Glomerular visceral epithelial cell (primary cell): ENCODE measurements at regions not wholly inside any gene's neighbourhood (a gene's known extent, or its start where the extent isn't known, plus 50 kb on each side); places are given as distances from the start of the nearest gene placed in this dataset.
"Not testable (repeated sequence)": the region's sequence is repeated elsewhere in the genome, so short reads cannot be mapped to it uniquely, and the experiment has no call there.

Experiments used
- DNase-seq: peaks from one replicate; pipeline ENCODE4 v3.0.0-alpha.2; 2016; ENCODE audit errors: extremely low spot score

DNA sequence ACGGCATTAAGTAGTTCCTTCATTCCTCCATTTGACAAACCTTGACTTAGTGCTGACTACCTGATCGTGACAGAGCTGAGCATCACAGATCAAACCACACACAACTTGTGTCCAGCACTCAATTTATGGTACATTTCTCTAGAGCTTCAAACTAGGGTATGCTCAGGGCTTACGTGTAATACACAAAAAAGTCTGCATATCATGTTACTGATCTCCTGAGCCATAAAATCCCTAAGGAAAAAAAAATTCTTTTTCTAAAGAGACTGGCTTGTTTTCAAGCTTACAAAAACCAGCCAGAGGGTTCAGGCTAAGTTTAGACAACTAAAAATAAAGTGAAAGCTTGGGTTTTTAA lies 88.0 kb upstream of the ALKAL2 start:
- DNase-seq = no peak

DNA sequence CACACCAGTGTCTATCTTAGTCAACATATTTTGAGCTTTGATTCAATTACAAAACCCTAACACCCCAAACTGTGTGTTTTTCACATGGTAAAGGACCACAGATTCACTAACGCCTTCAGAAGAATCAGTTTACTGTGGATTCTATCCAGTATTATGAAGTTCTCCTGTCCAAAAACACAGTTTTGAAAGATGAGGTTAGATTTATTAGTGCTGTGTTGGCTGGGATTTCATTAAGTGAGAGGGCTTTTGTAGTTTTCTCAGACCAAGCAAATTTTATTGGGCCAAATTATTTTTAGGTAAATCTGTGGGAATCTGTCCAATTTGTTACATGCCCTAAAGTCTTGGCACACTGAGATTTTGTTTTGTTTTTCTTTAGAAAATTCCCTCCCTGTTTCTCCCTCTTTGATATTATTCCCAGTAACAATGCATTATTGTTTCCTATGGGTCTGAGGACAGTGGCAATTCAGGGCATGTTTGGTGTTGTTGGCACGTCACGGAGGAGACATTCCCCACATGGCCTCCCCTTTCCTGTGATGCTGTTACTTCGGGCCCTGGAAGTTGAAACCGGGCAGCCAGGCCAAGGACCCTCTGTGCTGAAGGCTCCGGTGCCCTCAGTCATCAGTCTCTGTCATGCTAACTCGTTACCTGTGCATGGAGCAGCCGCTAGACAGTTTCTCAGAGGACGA lies 87.5 kb upstream of the ALKAL2 start:
- DNase-seq = no peak

DNA sequence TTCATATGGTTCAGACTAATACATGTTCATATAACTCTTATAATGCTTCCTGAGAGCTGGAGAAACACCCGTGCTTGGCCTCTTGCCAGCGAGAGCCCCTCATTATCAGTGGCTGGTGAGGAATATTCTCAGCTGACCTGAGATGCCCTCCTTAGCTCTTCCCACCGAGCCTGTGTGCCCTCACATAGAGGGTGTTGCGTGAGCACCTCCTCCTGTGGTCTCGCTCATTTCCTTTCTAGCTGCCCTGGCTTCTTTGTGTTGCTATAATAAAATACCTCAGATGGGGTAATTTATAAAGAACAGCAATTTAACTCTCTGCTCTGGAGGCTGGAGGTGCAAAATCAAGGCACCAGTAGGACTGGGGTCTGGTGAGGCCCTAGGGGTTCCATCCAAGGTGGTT lies 80.5 kb upstream of the ALKAL2 start:
- DNase-seq = no peak

DNA sequence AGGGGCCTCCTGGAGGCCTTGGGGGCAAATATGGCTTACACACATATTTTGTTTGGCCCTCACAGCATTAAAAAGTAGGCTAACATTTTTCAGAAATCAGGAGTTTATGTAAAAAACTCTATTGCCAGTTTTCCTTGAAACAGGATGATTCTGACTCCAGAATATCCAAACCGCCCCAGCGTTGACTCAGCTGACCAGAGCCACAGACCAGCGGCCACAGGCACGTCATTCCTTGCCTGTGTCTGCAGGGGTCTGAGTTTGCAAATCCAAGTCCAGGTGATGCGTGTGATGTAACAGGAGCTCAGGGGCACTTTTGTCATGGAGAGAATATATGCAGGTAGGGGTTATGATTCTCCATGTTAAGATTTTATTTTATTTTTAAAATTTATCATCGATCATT lies 79.4 kb upstream of the ALKAL2 start:
- no peak for DNase-seq

DNA sequence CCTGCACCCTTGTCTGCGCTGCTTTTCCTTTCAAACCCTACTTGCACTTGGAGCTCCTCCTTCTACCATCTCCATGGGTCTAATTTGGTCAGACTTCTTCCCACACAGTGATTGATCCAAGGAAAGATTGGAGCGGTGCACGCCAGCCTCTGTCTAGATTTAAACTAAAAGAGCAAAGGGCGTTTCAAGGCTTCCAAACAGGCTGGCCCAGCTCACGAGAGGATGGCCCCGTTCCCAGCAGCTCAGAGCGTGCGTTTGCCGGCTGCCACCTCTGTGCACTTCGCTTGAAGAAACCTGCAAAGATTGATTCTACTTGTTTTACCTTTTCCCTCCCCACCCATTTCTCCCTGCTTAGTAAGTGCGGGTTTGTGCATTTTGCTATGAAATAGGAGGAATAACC lies 78.8 kb upstream of the ALKAL2 start:
- no peak for DNase-seq

DNA sequence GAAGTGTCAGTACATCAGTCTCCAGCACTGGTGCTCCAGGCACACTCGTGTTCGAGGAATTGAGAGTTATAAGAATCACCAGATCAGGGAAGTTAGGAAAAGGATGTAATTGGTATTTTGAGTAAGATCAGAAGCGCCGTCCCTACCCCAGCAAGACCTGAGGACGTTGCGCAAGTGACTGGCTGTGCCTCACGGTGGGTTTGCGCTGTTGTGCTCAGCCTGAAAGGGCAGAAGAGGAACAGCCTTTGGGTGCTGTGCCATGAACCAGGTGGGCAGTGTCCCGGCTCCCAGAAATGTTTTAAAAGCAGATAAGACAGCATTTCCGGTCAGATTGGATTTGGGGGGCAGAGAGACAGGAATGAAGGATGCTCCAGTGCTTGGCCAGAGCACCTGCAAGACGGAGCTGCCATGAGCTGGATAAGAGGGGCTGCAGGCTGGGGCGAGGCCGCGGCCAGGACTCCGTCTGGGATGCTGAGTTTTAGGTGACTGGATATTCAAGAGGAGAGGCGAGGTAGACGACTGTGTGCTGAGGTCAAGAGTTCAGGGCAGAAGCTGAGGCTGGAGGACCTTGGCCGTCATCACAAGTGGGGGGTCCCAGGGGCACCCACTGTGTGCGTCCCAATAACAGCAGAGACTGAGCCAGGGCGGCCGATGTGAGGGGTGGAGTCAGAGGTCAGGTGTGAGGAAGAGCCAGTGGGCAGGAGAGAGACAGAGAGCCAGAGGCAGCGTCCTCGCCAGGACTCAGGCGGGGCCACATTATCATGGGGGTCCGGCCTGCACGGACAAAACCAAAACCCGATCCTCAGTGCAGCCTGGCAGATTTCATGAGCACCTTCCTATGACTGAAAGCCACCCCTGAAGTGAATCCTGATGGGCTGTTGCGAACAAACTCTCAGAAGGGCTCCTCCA lies 77.7 kb upstream of the ALKAL2 start:
- no peak for DNase-seq

DNA sequence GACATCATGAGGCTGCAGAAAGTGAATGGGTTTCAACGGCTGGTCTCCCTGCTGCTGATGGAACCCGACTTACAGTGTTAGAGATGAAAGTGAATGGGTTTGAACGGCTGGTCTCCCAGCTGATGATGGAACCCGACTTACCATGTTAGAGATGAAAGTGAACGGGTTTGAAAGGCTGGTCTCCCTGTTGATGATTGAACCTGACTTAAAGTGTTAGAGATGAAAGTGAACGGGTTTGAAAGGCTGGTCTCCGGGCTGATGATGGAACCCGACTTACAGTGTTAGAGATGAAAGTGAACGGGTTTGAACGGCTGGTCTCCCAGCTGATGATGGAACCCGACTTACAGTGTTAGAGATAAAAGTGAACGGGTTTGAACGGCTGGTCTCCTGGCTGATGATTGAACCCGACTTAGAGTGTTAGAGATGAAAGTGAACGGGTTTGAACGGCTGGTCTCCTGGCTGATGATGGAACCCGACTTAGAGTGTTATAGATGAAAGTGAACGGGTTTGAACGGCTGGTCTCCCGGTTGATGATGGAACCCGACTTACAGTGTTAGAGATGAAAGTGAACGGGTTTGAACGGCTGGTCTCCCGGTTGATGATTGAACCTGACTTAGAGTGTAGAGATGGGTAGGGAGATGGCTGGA lies 76.1 kb upstream of the ALKAL2 start:
- DNase-seq = no peak

DNA sequence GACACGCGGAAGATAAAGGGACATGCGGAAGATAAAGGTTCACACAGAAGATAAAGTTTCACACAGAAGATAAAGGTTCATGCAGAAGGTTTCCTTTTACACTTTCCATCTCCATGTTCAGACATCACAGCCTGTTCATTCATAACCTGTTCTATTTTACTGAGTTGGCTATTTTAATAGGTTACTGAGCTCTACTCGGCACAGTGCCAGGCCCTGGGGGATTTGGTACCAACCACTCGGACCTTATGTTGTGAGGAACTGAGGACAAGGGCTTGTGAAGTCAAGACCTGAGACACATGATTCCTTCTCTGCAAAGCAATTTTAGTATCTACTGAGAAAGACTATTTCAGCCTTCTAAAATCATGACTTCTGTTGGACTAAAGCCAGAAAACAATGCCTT lies 75.0 kb upstream of the ALKAL2 start:
- DNase-seq = no peak

DNA sequence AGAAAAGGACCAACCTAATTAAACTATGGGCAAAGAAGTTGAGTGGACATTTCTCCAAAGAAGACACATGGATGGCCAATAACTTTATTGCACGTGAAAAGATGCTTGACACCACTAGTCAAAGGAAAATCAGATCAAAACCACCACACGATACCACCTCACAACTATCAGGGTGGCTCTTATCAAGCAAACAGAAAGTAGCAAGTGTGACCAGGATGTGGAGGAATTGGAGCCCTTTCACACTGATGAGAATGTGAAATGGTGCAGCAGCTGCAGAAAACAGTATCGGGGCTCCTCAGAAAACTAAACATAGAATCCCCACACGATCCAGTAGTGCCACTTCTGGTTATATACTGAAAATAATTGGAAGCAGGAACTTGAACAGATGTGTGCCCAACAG lies 72.2 kb upstream of the ALKAL2 start:
- no peak for DNase-seq

DNA sequence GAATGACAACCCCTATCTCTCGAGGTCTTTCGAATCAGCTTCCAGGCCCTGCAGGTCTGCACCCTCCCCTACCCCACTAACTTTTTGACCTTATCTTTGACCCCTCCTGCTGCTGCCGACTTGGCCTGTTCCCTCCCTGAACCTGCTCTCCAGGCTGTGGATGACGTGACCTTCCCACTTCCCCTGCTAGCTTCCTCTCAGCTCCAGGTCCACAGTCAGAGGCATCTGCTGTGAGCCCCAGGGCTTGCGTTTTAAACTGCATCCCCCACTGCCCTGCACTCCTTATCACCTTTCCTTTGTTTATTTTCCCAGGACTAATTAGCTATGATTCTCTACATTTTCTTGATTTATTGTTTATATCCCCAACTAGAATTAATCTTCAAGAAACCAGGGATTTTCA lies 71.2 kb upstream of the ALKAL2 start:
- no peak for DNase-seq

DNA sequence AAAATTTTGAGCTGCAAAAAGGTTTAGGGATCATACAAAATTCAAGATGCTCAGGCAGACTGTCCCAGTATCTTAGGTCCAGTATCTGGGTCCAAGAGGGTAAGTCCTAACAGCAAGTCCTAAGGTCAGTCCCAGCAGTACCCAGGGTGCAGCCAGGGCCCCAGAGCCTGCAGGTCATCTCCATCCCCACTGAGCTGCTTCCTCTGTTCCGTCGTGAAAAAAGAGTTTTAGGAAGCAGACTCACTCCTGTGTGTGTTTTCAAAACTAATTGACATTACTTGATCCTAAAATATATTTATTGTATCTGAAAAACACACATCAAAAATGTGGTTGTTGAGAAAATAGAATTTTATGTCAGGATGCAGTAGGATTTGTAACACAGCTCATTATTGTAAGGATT lies 69.9 kb upstream of the ALKAL2 start:
- DNase-seq = no peak

DNA sequence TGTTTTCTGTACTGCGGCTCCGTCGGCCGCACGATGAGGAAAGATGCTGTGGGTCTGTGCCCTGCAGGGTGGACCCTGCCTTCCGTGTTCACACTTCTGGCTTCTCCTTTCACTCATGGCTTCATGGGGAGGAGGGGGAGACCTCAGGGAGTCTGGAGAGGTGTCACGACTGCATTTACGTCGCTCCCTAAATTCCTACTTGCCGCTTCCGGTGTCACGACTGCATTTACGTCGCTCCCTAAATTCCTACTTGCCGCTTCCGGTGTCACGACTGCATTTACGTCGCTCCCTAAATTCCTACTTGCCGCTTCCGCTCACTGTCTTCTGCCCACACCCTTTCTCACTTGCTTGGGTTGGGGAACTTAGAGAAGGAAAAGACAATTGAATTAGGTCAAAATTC lies 68.4 kb upstream of the ALKAL2 start:
- DNase-seq = not testable (repeated sequence)

DNA sequence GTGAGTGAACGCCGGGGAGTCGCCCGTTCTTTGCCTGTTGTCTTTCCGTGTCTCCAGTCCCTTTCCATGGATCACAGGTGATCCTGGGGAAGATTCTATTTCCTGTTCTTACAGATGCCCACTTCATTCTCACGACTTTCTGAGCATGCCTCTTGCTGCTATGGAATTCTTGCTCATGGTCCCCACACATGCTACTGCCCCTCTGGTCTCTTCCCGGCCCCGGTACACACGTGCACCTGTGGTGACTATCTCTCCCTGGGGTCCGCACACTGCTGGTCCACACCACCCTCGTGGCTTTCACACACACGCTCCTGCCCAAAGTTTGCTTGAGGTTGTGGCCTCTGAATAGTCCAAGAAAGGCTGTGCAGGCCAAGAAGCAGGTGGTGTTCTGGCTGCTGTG lies 67.9 kb upstream of the ALKAL2 start:
- DNase-seq = no peak

DNA sequence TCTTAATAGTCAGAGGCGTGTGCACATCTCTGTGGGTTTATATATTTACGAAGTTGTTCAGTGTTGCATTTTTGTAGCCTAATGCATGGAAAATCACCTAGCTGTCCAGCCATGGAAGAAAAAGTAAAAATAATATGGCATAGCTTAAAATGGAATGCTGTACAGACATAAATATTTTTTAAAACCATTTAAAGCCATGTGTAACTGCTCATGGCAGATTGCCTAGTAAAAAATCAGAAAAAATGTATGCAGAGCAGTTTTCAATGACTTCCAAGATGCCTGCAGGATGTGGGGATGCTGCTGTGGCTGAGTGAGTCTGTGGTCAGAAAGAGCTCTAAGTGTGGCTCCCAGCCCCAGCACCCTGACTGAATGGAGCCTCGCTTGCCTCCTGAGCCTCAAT lies 64.8 kb upstream of the ALKAL2 start:
- DNase-seq = no peak

DNA sequence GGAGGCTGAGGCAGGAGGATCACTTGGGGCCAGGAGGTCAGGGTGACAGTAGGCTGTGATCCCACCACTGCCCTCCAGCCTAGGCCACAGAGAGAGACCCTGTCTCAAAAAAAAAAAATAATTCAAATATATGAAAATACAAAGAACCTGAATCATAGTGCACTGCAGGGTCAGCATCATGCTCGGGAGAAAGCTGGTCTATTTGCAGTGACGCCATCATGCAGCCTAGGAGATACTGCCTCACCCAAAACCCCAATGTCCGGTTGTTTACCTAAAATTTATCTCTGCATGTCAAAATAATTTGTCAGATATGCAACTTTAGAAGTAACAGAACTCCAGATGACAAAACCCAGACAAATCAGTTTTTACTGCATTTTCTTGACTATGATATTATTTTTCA lies 61.5 kb upstream of the ALKAL2 start:
- no peak for DNase-seq

DNA sequence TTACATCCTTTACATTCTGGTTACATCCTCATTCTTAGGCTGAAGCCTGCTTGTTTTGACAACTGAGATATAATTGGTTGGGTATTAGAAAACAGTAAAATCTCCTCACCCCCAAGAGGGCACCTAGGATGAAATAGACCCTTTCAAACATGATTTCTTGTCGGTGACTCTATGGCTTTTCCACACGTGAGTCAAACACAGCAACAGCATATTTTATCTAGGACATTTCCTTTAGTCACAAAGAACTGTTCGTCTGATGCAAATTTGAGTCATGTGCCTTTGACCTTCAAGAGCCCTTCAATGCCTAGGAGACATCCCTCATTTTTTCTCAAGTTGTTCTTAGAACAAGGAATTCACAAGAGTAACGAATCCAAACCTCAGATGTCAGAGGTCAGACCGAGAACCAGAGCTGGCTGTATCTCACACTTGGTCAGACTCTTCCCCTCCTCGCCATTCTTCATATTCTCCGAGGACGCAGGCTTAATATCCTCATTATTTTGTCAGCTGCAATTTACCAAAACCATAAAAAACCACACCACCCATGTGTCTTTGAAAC lies 60.5 kb upstream of the ALKAL2 start:
- DNase-seq = no peak

DNA sequence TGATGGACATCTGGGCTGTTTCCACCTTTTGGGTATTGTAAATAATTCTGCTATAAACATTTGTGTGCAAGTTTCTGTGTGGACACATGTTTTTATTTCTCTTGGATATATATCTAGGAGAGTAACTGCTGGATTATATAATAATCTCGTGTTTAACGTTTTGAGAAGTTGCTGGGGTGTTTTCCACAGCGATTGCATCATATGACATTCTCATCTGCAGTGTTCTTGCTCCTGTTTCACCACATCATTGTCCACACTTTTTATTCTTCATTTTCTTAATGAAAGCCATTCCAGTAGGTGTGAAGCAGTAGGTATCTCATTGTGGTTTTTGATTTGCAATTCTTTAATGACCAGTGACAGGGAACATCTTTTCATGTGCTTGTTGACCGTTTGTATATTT lies 56.9 kb upstream of the ALKAL2 start:
- DNase-seq = no peak

DNA sequence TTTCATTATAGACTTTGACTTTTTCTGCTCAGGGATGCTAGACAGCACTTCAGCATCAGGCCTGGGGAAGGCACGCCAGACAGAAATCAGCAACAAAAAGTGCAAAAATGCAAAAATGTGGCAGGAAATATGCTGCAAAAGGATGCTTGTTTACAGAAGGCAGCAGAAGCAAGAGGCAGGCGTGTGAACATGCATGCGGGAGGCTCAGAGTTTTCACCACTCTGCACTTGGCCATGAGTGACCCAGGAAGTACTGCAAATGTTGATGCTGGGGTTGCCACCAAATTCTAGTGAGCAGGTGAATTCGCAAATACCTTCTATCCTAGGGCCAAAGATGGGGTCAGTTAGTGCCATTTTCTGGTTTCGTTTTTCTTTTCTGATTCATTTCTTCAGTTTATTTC lies 55.5 kb upstream of the ALKAL2 start:
- no peak for DNase-seq

DNA sequence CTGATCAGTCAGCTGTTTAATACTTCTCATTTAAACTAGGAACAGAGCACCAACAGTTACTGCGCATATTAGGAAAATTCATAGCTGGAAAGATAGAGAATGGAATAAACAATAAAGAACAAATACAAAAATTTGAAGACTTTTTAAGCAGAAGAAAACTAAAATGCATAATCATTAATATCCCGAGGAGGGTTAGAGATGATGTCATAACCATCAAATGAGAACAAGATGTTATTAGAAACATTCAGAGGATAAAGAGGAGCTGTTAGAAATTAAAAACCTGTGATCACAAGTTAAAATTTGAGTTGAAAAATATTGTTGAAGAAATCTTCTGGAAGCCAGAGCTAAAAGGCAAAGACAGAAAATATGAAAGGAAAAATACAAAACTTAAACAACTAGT lies 54.0 kb upstream of the ALKAL2 start:
- DNase-seq = no peak

DNA sequence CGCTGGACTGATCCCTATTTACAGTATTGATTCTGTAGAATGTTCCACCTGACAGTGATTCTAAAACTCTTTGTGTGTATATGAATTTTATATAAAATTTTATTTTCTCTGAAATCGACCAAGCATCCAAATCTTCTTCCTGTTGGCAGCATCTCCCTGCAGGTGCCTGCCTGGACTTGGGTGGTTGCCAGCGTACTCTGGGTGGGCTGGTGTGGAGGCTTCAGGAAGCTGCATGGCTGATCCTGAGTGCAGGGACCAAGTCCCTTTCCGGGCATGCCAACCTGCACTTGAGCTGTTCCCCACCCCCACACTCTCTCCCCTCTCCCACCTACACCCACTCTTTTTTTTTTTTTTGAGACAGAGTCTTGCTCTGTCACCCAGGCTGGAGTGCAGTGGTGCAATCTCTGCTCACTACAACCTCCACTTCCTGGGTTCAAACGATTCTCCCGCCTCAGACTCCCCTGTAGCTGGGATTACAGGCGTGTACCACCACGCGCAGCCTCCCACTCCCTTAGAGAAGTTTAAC lies 53.2 kb upstream of the ALKAL2 start:
- no peak for DNase-seq
